ENCODE measurements at regions not wholly inside any gene's neighbourhood (a gene's known extent, or its start where the extent isn't known, plus 50 kb on each side); places are given as distances from the start of the nearest gene placed in this dataset.
A peak's percentile ranks its signal among the peaks of the same experiment; 100 is the strongest.

- peak in 1 of 2 donors; percentile 10 for DNase-seq
Observed at GRCh38 chr5:6832994-6833393, 119.8 kb downstream of the TENT4A start.

DNA sequence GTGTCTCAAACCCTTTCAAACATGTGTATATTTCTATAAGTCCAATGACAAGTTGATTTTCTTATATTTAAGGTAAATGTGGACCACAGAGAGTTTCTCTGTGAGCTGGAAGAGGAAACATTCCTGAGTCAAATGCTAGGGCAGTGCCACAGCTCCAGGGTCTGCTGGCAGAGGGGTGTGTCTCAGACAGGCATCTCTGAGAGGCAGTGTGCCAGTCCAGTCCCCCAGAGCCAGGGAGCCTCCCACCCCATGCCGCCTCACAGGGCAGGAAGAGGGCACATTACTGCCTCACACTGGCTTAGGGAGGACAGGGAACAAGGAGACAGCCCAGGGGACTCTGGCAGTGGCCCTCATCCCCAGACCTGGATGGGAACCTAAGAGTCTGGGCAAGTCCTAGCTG lies 120.2 kb downstream of the TENT4A start:
- DNase-seq = no peak

DNA sequence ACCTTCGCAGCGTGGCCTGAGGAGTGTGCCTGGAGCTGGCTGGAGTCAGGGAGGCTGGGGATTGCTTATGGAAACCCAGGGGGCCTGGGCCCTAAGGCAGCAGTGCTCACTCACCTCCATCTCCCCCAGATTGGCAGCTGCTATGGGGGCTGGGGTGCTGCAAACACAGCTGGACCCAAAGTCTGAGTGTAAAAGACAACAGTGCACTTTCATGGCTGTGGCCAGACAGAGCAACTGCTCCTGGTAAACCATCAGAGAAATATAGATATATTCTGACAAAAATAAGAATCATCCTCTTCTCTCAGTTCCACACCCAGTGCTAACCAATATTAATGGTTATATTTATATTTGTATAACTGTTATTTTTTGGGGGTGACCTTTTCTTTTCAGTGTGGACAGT lies 123.9 kb downstream of the TENT4A start:
- DNase-seq = no peak

GRCh38 chr5:6837519-6838110 lies 124.4 kb downstream of the TENT4A start:
- no peak for DNase-seq

- DNase-seq = no peak
Observed at GRCh38 chr5:6838736-6839135, 125.5 kb downstream of the TENT4A start.

- DNase-seq = no peak
Observed at GRCh38 chr5:6840136-6840793, 127.0 kb downstream of the TENT4A start.

GRCh38 chr5:6843335-6843734 lies 130.1 kb downstream of the TENT4A start:
- DNase-seq = no peak

GRCh38 chr5:6843821-6844220 lies 130.6 kb downstream of the TENT4A start:
- DNase-seq = no peak

- DNase-seq = no peak
Observed at GRCh38 chr5:6845856-6846255, 132.6 kb downstream of the TENT4A start.

GRCh38 chr5:6847870-6848269 lies 134.6 kb downstream of the TENT4A start:
- no peak for DNase-seq

DNA sequence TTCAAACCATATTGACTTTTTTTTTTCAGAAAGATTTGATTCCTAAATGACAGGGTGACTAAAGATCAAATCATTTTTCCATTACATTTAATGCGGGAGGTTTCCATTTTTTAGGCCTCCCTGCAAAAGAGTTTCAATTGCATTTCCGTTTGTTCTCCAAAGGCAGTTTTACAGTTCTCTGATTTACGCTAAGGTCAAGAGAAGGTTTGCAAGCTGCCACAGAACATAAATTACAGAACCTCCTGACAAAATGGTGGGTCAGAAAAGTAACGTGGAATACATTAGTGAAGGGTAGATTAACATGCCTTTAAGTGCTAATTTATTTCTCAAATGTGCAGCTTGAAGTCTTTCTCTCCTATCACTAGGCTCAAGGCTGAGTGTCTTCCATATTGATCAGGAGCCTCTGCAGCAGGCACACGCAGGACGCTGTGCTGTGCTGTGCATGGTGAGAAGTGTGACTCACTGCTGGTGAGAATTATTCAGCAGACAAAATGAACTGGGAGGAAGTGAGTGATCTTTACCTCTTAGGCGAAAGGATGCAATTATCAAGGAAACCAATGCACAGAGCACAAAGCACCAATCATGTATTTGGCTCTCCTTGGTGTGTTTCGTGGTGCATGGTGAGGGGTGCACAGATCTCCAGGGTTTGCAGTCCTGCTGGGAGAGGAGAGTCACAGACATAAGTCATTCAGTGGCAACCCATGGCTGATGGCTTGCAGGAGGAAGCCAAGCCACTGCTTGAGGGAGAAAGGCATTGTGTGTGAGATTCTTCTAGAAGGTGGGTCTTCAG lies 136.3 kb downstream of the TENT4A start:
- DNase-seq = peak in 1 of 2 donors; percentile 7

DNA sequence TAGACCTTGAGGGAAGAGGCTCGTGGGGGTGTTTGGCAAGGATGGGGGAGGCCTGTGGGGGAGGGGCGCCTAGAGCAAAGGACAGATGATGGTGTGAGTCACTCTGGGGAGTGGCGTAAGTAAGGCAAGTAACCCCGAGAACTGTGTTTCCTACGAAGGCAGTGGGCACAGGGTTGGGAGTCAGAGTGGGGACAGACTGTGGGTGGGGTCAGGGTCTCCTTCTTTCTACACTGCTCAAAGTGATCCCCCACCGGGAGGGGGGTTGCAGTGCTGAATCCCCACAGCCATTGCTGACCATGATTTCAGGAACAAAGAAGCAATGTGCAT lies 136.8 kb downstream of the TENT4A start:
- DNase-seq = no peak

DNA sequence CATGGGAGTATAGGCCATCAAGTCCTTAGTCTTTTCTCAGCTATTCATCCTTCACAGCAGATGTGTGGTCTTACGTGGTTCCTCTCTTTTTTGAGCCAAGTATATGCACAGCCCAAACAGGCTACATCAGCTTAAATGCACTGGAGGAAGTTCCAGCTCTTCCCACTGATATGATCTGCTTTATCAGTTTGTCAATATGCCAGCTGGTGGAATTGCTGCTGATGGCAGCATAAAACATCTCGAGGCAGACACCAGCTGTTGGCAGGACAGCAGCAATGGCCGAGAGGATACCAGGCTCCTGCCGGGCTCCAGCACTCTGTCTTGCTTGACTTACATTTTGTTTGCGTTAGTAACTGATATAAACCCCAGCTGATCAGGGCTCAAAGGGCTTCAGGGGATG lies 143.4 kb downstream of the TENT4A start:
- DNase-seq = no peak

- DNase-seq = no peak
Observed at GRCh38 chr5:6858419-6858818, 145.2 kb downstream of the TENT4A start.

DNA sequence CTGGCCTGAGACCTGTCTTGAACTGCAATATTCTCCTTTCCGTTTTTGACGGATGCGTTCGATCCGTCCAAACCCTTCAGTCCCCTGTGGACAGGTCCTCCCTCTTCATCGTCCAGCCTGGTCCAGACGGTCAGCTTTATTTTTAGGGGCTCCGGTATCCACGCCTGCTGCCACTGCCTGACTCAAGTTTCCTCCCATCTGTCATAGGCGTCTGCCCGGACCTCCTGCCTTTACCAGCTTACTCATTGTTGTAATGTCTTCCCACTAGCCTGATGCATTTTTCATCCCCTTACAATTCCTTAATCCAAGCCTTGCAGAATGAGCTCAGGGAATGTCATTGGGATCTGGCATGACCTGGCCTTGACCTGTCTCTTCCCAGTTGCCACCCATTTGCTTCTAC lies 145.8 kb downstream of the TENT4A start:
- DNase-seq = no peak

GRCh38 chr5:6859951-6860638 lies 146.9 kb downstream of the TENT4A start:
- DNase-seq = no peak

DNA sequence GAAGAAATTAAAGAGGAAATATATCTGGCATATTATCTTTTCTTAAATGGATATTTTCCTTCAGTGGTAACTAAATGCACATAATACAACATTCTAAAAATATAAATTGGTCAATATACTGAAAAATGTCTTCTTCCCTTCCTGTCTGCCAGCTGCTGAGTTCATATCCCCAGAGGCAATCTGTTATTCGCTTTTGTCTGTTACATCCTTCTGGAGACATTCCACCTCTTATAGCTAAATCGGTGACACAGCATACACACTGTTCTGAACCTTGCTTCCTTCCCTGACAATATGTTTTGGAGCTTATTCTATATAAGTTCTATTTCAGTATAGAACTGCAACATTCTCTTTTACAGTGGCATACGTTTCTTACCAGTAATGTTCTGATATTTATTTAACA lies 147.8 kb downstream of the TENT4A start:
- DNase-seq = no peak

- DNase-seq = no peak
Observed at GRCh38 chr5:6861667-6862066, 148.4 kb downstream of the TENT4A start.

DNA sequence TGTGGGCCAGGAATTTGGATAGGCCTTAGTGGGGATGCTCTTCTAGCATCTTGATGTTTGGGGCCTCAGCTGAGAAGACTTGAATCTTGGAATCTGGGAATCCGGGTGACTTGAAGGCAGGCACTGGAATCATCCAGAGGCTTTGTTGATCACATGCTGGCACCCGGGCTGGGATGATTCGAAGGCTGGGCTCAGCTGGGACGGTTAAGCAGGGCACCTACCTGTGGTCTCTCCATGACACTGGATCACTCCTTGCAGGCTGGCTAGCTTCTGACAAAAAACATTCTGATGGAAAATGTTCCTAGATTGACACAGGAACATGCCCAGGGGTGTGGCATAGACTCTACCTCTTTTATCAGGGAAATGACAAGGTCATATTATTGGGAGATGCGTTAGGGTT lies 149.1 kb downstream of the TENT4A start:
- DNase-seq = no peak

DNA sequence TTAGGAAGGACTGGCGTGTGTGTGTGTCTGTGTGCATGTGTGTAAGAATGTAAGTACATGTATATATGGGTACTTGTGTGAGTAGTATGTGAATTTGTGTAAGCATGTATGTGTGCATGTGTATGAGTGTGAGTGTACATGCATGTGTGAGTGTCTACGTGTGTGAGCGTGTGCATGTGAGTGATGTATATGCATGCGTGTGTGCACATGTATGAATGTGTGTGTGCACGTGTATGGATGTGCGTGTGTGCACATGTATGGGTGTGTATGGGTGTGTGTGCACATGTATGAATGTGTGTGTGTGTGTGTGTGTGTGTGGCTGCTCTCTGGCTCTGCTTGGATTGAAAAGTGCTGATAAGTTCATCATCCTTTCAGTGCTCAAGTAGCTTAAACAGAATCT lies 154.5 kb downstream of the TENT4A start:
- no peak for DNase-seq

- DNase-seq = peak; percentile 43 to 79
Observed at GRCh38 chr5:6868171-6868570, 154.9 kb downstream of the TENT4A start.

GRCh38 chr5:6868575-6869215 lies 155.5 kb downstream of the TENT4A start:
- no peak for DNase-seq

DNA sequence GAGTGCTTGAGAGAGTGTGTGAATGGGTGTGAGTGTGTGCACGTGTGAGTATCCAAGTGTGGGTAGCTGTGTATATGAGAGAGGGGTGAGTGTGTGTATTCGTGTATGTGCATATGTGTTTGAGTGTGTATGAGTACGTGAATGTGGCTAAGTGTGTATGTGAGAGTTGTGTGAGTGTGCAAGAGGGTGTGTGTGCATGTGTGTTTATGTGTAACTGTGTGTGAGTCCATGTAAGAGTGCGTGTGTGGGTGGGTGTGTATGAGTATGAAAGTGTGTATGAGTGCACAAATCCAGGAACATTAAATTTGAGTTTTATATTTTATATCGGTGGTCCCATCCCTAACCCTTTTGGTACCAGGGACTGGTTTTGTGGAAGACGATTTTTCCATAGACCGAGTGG lies 156.4 kb downstream of the TENT4A start:
- no peak for DNase-seq

All from hippocampal formation (tissue), 2 donors.